Epithelial cell of esophagus (primary cell): ENCODE measurements at regions not wholly inside any gene's neighbourhood (a gene's known extent, or its start where the extent isn't known, plus 50 kb on each side); places are given as distances from the start of the nearest gene placed in this dataset.
A peak's percentile ranks its signal among the peaks of the same experiment; 100 is the strongest.

Experiments used
- DNase-seq: peaks from one replicate; pipeline ENCODE4 v3.0.0; 2010; ENCODE audit warnings: low read depth
- H3K4me3 ChIP-seq: 2 replicates; pipeline ENCODE4 v1.5.1; 2011; ENCODE audit warnings: mild to moderate bottlenecking, low read length, control low read depth
- CTCF ChIP-seq: IDR thresholded peaks from 2 replicates; pipeline ENCODE4 v1.5.1; 2011; ENCODE audit warnings: low read depth, mild to moderate bottlenecking, low read length, control low read depth, inconsistent platforms; ENCODE audit not compliant: insufficient read depth; ENCODE audit errors: missing control alignments

- TF ChIP-seq CTCF = no peak
- DNase-seq = no peak
- H3K4me3 ChIP-seq = no peak overlapping the region
Observed at GRCh38 chr19:33876192-33876591, 79.5 kb downstream of the KCTD15 start.

GRCh38 chr19:33878030-33878544 is 81.4 kb downstream of the KCTD15 start:
- no peak for TF ChIP-seq CTCF
- DNase-seq = no peak
- no peak overlapping the region for H3K4me3 ChIP-seq

- no peak overlapping the region for H3K4me3 ChIP-seq
- no peak for DNase-seq
- no peak for TF ChIP-seq CTCF
Observed at GRCh38 chr19:33878910-33879810, 82.5 kb downstream of the KCTD15 start.

- no peak overlapping the region for H3K4me3 ChIP-seq
- DNase-seq = no peak
- TF ChIP-seq CTCF = no peak
Observed at GRCh38 chr19:33879818-33880575, 83.3 kb downstream of the KCTD15 start.

- DNase-seq = peak; percentile 17
- no peak overlapping the region for H3K4me3 ChIP-seq
- TF ChIP-seq CTCF = no peak
Observed at GRCh38 chr19:33883859-33884519, 87.3 kb downstream of the KCTD15 start.

GRCh38 chr19:33885236-33885635 is 88.6 kb downstream of the KCTD15 start:
- no peak for DNase-seq
- no peak overlapping the region for H3K4me3 ChIP-seq
- TF ChIP-seq CTCF = no peak
